GM13976 (cell line): ENCODE measurements at regions not wholly inside any gene's neighbourhood (a gene's known extent, or its start where the extent isn't known, plus 50 kb on each side); places are given as distances from the start of the nearest gene placed in this dataset.

Experiments used
- DNase-seq: peaks from one replicate; pipeline ENCODE4 v3.0.0; 2012; ENCODE audit warnings: low spot score
- CTCF ChIP-seq: IDR thresholded peaks from 2 replicates; pipeline ENCODE4 v1.5.1; 2012; ENCODE audit warnings: borderline replicate concordance, mild to moderate bottlenecking; ENCODE audit not compliant: insufficient read depth; ENCODE audit errors: extremely low read depth, missing control alignments, control extremely low read depth
- in situ Hi-C: fragments of 300-500 bp; cut with MboI; formaldehyde crosslinking; loops from one replicate; pipeline ENCODE4 v1.12.0; 2022; ENCODE audit warnings: low sequenced_read_pairs, mixed read lengths, inconsistent platforms; ENCODE audit not compliant: unreplicated experiment

GRCh38 chr10:21326594-21327288 is 198.7 kb downstream of the SKIDA1 start:
- TF ChIP-seq CTCF, result no peak
- no peak for DNase-seq
- in situ Hi-C loops, result no loop called here

GRCh38 chr10:21318540-21319167 is 206.8 kb downstream of the SKIDA1 start:
- TF ChIP-seq CTCF, result no peak
- in situ Hi-C loops, result no loop called here
- no peak for DNase-seq

- TF ChIP-seq CTCF, result no peak
- in situ Hi-C loops, result no loop called here
- no peak for DNase-seq
These were observed 207.6 kb downstream of the SKIDA1 start for GRCh38 chr10:21317902-21318301.

- in situ Hi-C loops, result no loop called here
- no peak for DNase-seq
- TF ChIP-seq CTCF, result no peak
These were observed 209.7 kb downstream of the SKIDA1 start for GRCh38 chr10:21315645-21316220.

DNA sequence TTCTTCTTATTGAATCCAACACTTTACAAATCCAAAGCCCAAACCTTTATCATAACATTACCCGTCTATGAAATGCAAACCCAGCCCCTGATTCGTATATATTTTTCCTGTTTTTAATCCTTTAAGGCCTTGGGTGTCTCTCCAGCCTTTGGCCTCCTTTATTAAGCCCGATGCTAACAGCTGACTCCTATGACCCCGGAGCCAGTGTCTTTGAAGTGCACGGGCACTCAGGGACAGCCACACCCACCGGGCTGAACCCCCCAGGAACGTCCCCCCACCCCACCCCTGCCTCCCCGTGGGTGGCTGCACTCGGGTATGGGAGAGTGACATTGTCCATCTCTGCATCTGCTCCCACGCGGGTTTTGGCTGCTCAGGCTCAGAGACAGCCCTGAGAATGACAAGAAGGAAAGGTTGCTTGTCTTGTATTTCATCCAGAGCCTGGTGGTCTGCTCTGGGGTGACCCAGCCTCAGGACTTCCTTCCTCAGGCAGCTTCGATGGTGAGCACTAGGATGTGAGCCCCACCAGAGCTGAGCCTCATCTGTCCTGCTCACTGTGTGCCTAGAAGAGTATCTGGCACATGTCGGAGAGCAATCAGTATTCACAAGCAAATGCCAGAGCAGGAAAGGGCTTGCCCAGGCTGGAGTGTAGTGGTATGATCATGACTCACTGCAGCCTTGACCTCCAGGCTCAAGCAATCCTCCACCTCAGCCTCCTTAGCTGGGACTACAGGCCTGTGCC is 210.4 kb downstream of the SKIDA1 start:
- no peak for TF ChIP-seq CTCF
- DNase-seq, result no peak
- in situ Hi-C loops, result no loop called here

GRCh38 chr10:21314111-21314626 is 211.3 kb downstream of the SKIDA1 start:
- TF ChIP-seq CTCF, result no peak
- in situ Hi-C loops, result no loop called here
- DNase-seq, result no peak
